ENCODE measurements at regions not wholly inside any gene's neighbourhood (a gene's known extent, or its start where the extent isn't known, plus 50 kb on each side); places are given as distances from the start of the nearest gene placed in this dataset. TPM values are rescaled to one million over a fixed set of nuclear protein-coding genes. Genes with fewer than 3 reads are reported as not detected.

GRCh38 chr5:22908129-22908528, 55.0 kb upstream of the CDH12 start:
- FAIRE-seq (no peak), DNase-seq (ENCODE audit: low read depth, low spot score) (no peak)
- no peaks in the 10 kb centered on the region for H3K9me1 ChIP-seq (replicated peaks; ENCODE audit: control insufficient read depth, extremely low read depth, insufficient read depth, low read length)
- no peaks in the 10 kb centered on the region for H3K4me1 ChIP-seq (ENCODE audit: control insufficient read depth, extremely low read depth, insufficient read depth, low read length)
- H3K27me3 ChIP-seq (ENCODE audit: control insufficient read depth in 2 of 2, insufficient read depth in 2 of 2, low read length in 2 of 2), result no peaks in the 10 kb centered on the region
- ChIA-PET POLR2A (no interaction called here), CTCF (no interaction called here)
- no peaks in the 10 kb centered on the region for H3K9me3 ChIP-seq (replicated peaks; ENCODE audit: control insufficient read depth, insufficient read depth, low read length)
- H3K4me3 ChIP-seq (replicated peaks in 1 of 3; ENCODE audit: insufficient read depth in 1 of 3, low read depth in 1 of 3, low read length in 3 of 3), result no peak overlapping the region
- no peak overlapping the region for H3K27ac ChIP-seq (ENCODE audit: insufficient read depth, low read depth, low read length)
- H3K4me2 ChIP-seq (ENCODE audit: insufficient read depth, low read length), result no peak overlapping the region
- H2AFZ ChIP-seq (ENCODE audit: low read depth, low read length), result no peak overlapping the region
- H4K20me1 ChIP-seq (replicated peaks; ENCODE audit: control insufficient read depth, extremely low read depth, insufficient read depth, low read length), result no peaks in the 10 kb centered on the region
- dilution Hi-C loops (cut with MboI; ENCODE audit: extremely low pct_ligation_motif_present, low sequenced_read_pairs) (no loop called here), intact Hi-C loops (cut with micrococcal nuclease) (no loop called here)
- BruUV-seq (replicated peaks), result no TSS peak
- H3K9ac ChIP-seq (replicated peaks; ENCODE audit: extremely low read depth, insufficient read depth, low read length), result no peak overlapping the region
- no peaks in the 10 kb centered on the region for H3K79me2 ChIP-seq (ENCODE audit: control insufficient read depth, insufficient read depth, low read length)
- no peaks in the 10 kb centered on the region for H3K36me3 ChIP-seq (ENCODE audit: control insufficient read depth in 2 of 2, extremely low read depth in 1 of 2, insufficient read depth in 2 of 2, low read length in 2 of 2)
- no peak for TF ChIP-seq POLR2A (IDR thresholded peaks at IDR 0.05; ENCODE audit: low read depth, low read length)
- no peak for TF ChIP-seq EZH2 (IDR thresholded peaks at IDR 0.05; ENCODE audit: borderline replicate concordance, low read depth, low read length, severe bottlenecking)
- TF ChIP-seq FOS (IDR thresholded peaks at IDR 0.05; ENCODE audit: borderline replicate concordance, insufficient read depth, low read length), result no peak
- no peak for TF ChIP-seq POLR2AphosphoS5 (IDR thresholded peaks at IDR 0.05; ENCODE audit: insufficient read depth, low read depth, low read length)
- TF ChIP-seq GATA2 (IDR thresholded peaks at IDR 0.05; ENCODE audit: insufficient read depth, insufficient read length, low read depth, low read length), result no peak
- TF ChIP-seq JUN (IDR thresholded peaks at IDR 0.05; ENCODE audit: borderline replicate concordance, insufficient read depth, insufficient read length, low read depth), result no peak
- TF ChIP-seq, protein P1, sequence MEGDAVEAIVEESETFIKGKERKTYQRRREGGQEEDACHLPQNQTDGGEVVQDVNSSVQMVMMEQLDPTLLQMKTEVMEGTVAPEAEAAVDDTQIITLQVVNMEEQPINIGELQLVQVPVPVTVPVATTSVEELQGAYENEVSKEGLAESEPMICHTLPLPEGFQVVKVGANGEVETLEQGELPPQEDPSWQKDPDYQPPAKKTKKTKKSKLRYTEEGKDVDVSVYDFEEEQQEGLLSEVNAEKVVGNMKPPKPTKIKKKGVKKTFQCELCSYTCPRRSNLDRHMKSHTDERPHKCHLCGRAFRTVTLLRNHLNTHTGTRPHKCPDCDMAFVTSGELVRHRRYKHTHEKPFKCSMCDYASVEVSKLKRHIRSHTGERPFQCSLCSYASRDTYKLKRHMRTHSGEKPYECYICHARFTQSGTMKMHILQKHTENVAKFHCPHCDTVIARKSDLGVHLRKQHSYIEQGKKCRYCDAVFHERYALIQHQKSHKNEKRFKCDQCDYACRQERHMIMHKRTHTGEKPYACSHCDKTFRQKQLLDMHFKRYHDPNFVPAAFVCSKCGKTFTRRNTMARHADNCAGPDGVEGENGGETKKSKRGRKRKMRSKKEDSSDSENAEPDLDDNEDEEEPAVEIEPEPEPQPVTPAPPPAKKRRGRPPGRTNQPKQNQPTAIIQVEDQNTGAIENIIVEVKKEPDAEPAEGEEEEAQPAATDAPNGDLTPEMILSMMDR (IDR thresholded peaks at IDR 0.05; ENCODE audit: extremely low read depth in 1 of 2, insufficient read depth in 1 of 2, low read depth in 1 of 2, low read length in 2 of 2), result no peak
- no peak for TF ChIP-seq MYC (IDR thresholded peaks at IDR 0.05; ENCODE audit: low read depth, low read length)

Small RNAs in the stretch of these regions (small RNA-seq; reads per million reads assigned to genes)
- gene RF00019 (ENCODE audit: insufficient read depth, insufficient read length, low read depth, low replicate concordance), result not detected
